IMR-90 (cell line): ENCODE measurements at regions not wholly inside any gene's neighbourhood (a gene's known extent, or its start where the extent isn't known, plus 50 kb on each side); places are given as distances from the start of the nearest gene placed in this dataset.

ENCODE experiments used
- ATAC-seq: fragments of 200-7000 bp; cut with Tn5 transposase; 2 replicates; pipeline ENCODE4 v1.9.1; 2020; ENCODE audit warnings: low read depth, mild to moderate bottlenecking, moderate library complexity
- BruUV-seq: library from RNA; stranded (reverse); fragments of 400-500 nt; replicated peaks from 2 replicates; lab custom pipeline; 2021; lab: Mats Ljungman, UMichigan
- CTCF ChIA-PET: fragments of 300-600 bp; formaldehyde crosslinking; extraction: SDS; loops from one replicate; lab custom pipeline; 2021; ENCODE audit warnings: antibody characterized with exemption; lab: Yijun Ruan, JAX
- POLR2A ChIA-PET: fragments of 300-600 bp; sonication (Branson Sonifier 250); formaldehyde crosslinking; loops from one replicate; lab custom pipeline; 2022; ENCODE audit warnings: antibody characterized with exemption; ENCODE audit not compliant: unreplicated experiment; lab: Charles Lee
- DNase-seq: peaks from one replicate; pipeline ENCODE4 v3.0.0; 2013
- H2AFZ ChIP-seq: replicated peaks from 2 replicates; pipeline ENCODE3; 2013; ENCODE audit warnings: low read length, mild to moderate bottlenecking; ENCODE audit not compliant: poor library complexity
- H2AK5ac ChIP-seq: 2 replicates; pipeline ENCODE4 v1.6.1; 2013; ENCODE audit warnings: low read depth, low read length, inconsistent platforms
- H2AK9ac ChIP-seq: replicated peaks from 2 replicates; pipeline ENCODE3; 2013; ENCODE audit warnings: mild to moderate bottlenecking, low read depth, low read length, moderate library complexity; ENCODE audit not compliant: poor library complexity
- H2BK120ac ChIP-seq: 2 replicates; pipeline ENCODE4 v1.6.1; 2013; ENCODE audit warnings: low read depth, low read length, inconsistent platforms
- H2BK15ac ChIP-seq: 3 replicates; pipeline ENCODE4 v1.6.1; 2013; ENCODE audit warnings: low read depth, low read length, inconsistent platforms
- H2BK20ac ChIP-seq: 2 replicates; pipeline ENCODE4 v1.6.1; 2013; ENCODE audit warnings: low read depth, mild to moderate bottlenecking, inconsistent platforms, low read length, moderate library complexity
- H2BK5ac ChIP-seq: 2 replicates; pipeline ENCODE4 v1.6.1; 2013; ENCODE audit warnings: mild to moderate bottlenecking, low read depth, low read length, inconsistent platforms; ENCODE audit not compliant: poor library complexity, severe bottlenecking
- H3K14ac ChIP-seq: replicated peaks from 2 replicates; pipeline ENCODE4 v1.6.1; 2013; ENCODE audit warnings: low read depth, low read length, inconsistent platforms
- H3K18ac ChIP-seq: 2 replicates; pipeline ENCODE4 v1.6.1; 2013; ENCODE audit warnings: low read depth, low read length, control low read depth
- H3K23ac ChIP-seq: 2 replicates; pipeline ENCODE4 v1.6.1; 2013; ENCODE audit warnings: low read depth, low read length, inconsistent platforms
- H3K27ac ChIP-seq: 2 replicates; pipeline ENCODE4 v1.5.1; 2013; ENCODE audit warnings: mild to moderate bottlenecking, control low read depth, low read length; ENCODE audit not compliant: insufficient read depth
- H3K27me3 ChIP-seq: 2 replicates; pipeline ENCODE4 v1.6.1; 2013; ENCODE audit warnings: low read length; ENCODE audit not compliant: control insufficient read depth, insufficient read depth
- H3K36me3 ChIP-seq: 2 replicates; pipeline ENCODE4 v1.6.1; 2013; ENCODE audit warnings: low read length, mixed read lengths; ENCODE audit not compliant: control insufficient read depth, insufficient read depth
- H3K4ac ChIP-seq: 2 replicates; pipeline ENCODE4 v1.6.1; 2013; ENCODE audit warnings: low read depth, low read length, inconsistent platforms
- H3K4me1 ChIP-seq: 2 replicates; pipeline ENCODE4 v1.6.1; 2013; ENCODE audit warnings: low read length, mixed read lengths; ENCODE audit not compliant: control insufficient read depth, insufficient read depth
- H3K4me2 ChIP-seq: 2 replicates; pipeline ENCODE4 v1.6.1; 2013; ENCODE audit warnings: low read depth, mild to moderate bottlenecking, control low read depth, low read length, moderate library complexity
- H3K4me3 ChIP-seq: 2 replicates; pipeline ENCODE4 v1.5.1; 2013; ENCODE audit warnings: low read depth, mild to moderate bottlenecking, control low read depth, low read length, moderate library complexity; ENCODE audit not compliant: insufficient read depth
- H3K56ac ChIP-seq: 2 replicates; pipeline ENCODE4 v1.6.1; 2013; ENCODE audit warnings: low read length, inconsistent platforms; ENCODE audit not compliant: insufficient read depth; ENCODE audit errors: extremely low read depth
- H3K79me1 ChIP-seq, 2 experiments: 2 replicates each; pipeline ENCODE4 v1.6.1; 2013; ENCODE audit warnings: low read length in 2 of 2, inconsistent platforms in 1 of 2, low read depth in 1 of 2
- H3K9ac ChIP-seq: 2 replicates; pipeline ENCODE4 v1.6.1; 2013; ENCODE audit warnings: low read depth, low read length, control low read depth
- H3K9me1 ChIP-seq: 2 replicates; pipeline ENCODE4 v1.6.1; 2013; ENCODE audit warnings: low read length, inconsistent platforms; ENCODE audit not compliant: insufficient read depth
- H3K9me3 ChIP-seq: 2 replicates; pipeline ENCODE4 v1.6.1; 2013; ENCODE audit warnings: low read length; ENCODE audit not compliant: control insufficient read depth, insufficient read depth
- H4K20me1 ChIP-seq: 2 replicates; pipeline ENCODE4 v1.6.1; 2013; ENCODE audit warnings: low read length, inconsistent platforms; ENCODE audit not compliant: insufficient read depth
- H4K5ac ChIP-seq: 2 replicates; pipeline ENCODE4 v1.6.1; 2013; ENCODE audit warnings: mild to moderate bottlenecking, low read depth, low read length, control low read depth
- H4K8ac ChIP-seq, 2 experiments: 2 replicates each; pipeline ENCODE4 v1.6.1; 2013; ENCODE audit warnings: low read depth in 2 of 2, low read length in 2 of 2, control low read depth in 1 of 2, inconsistent platforms in 1 of 2
- H4K91ac ChIP-seq: 2 replicates; pipeline ENCODE4 v1.6.1; 2013; ENCODE audit warnings: low read depth, low read length, inconsistent platforms; ENCODE audit not compliant: insufficient read depth
- BHLHE40 ChIP-seq: fragments of 150-350 bp; IDR thresholded peaks from 2 replicates; pipeline ENCODE4 v1.6.1; 2016; ENCODE audit warnings: mild to moderate bottlenecking, low read depth, low read length
- CEBPB ChIP-seq: IDR thresholded peaks from 2 replicates; pipeline ENCODE4 v1.6.1; 2012; ENCODE audit warnings: low read depth, low read length, improper control_type of control experiment
- ELK1 ChIP-seq: fragments of 150-350 bp; IDR thresholded peaks from 2 replicates; pipeline ENCODE4 v1.6.1; 2016; ENCODE audit warnings: low read depth, mild to moderate bottlenecking, low read length, moderate library complexity, borderline replicate concordance
- FOS ChIP-seq: fragments of 150-350 bp; IDR thresholded peaks from 2 replicates; pipeline ENCODE4 v1.6.1; 2016; ENCODE audit warnings: low read depth, low read length
- MAFK ChIP-seq: IDR thresholded peaks from 2 replicates; pipeline ENCODE4 v1.6.1; 2012; ENCODE audit warnings: low read depth, low read length, improper control_type of control experiment
- MAZ ChIP-seq: IDR thresholded peaks from 2 replicates; pipeline ENCODE4 v1.6.1; 2012; ENCODE audit warnings: low read depth, mild to moderate bottlenecking, low read length, improper control_type of control experiment, moderate library complexity, borderline replicate concordance
- NFE2L2 ChIP-seq: fragments of 150-350 bp; IDR thresholded peaks from 2 replicates; pipeline ENCODE4 v1.6.1; 2016; ENCODE audit warnings: low read depth, mild to moderate bottlenecking, low read length
- RAD21 ChIP-seq: IDR thresholded peaks from 2 replicates; pipeline ENCODE4 v1.6.1; 2012; ENCODE audit warnings: low read length, improper control_type of control experiment
- RFX5 ChIP-seq: IDR thresholded peaks from 2 replicates; pipeline ENCODE4 v1.8.0; 2012; ENCODE audit warnings: low read depth, mild to moderate bottlenecking, low read length, moderate library complexity
- SMC3 ChIP-seq: fragments of 150-350 bp; IDR thresholded peaks from 2 replicates; pipeline ENCODE4 v1.6.1; 2016; ENCODE audit warnings: low read depth, mild to moderate bottlenecking, antibody characterized with exemption, low read length, moderate library complexity
- whole genome bisulfite sequencing, 2 experiments: methylation state at CpG; one replicate each; pipeline versions ENCODE4 v1.1.5 to v1.1.7; 2013; ENCODE audit warnings: missing lambda C conversion rate in 2 of 2; ENCODE audit not compliant: insufficient read length in 1 of 2; ENCODE audit errors: extremely low coverage in 2 of 2; 5-methylcytosine and 5-hydroxymethylcytosine counted together
- dilution Hi-C: fragments of 300-500 bp; cut with HindIII; formaldehyde crosslinking; loops from one replicate; pipeline ENCODE4 v1.14.3; 2018; ENCODE audit warnings: low sequenced_read_pairs; ENCODE audit not compliant: unreplicated experiment
- in situ Hi-C: fragments of 300-500 bp; cut with MboI; formaldehyde crosslinking; loops from 3 replicates; pipeline ENCODE4 v1.14.3; 2019; ENCODE audit warnings: low sequenced_read_pairs, inconsistent platforms, mixed read lengths
- intact Hi-C: fragments of 100-400 bp; cut with micrococcal nuclease; formaldehyde crosslinking; loops from 2 replicates; pipeline ENCODE4 v1.10.0; 2022

GRCh38 chr4:122091397-122091796 lies 60.7 kb upstream of the BLTP1 start:
- Histone ChIP-seq H4K91ac (no peak overlapping the region), H4K20me1 (no peaks in the 10 kb centered on the region), H3K4ac (no peak overlapping the region), H2AK9ac (no peak overlapping the region), H3K36me3 (no peaks in the 10 kb centered on the region), H3K14ac (no peak overlapping the region), H2BK15ac (no peak overlapping the region), H3K23ac (no peak overlapping the region), H3K4me3 (no peak overlapping the region), H3K27me3 (no peaks in the 10 kb centered on the region), H3K27ac (no peak overlapping the region), H3K4me2 (no peak overlapping the region), H2AFZ (no peak overlapping the region), H3K9me3 (no peaks in the 10 kb centered on the region), H2BK5ac (no peak overlapping the region), H2BK20ac (no peak overlapping the region), H2AK5ac (no peak overlapping the region), H3K4me1 (no peaks in the 10 kb centered on the region; the same call in 1 of the 2 replicates), H3K9ac (no peak overlapping the region), H3K79me1 (no peaks in the 10 kb centered on the region), H4K5ac (no peak overlapping the region), H3K56ac (no peak overlapping the region), H3K9me1 (no peaks in the 10 kb centered on the region; the same call in 1 of the 2 replicates), H4K8ac (no peak overlapping the region), H2BK120ac (no peak overlapping the region), H3K18ac (no peak overlapping the region)
- no TSS peak for BruUV-seq
- POLR2A ChIA-PET, result no interaction called here
- TF ChIP-seq NFE2L2 (no peak), MAZ (no peak), RFX5 (no peak), CEBPB (no peak), RAD21 (no peak), BHLHE40 (no peak), FOS (no peak), ELK1 (no peak), MAFK (no peak), SMC3 (no peak)
- DNase-seq (no peak), ATAC-seq (no peak)
- in situ Hi-C loops (no loop called here), dilution Hi-C loops (no loop called here), intact Hi-C loops (no loop called here)
- CTCF ChIA-PET, result interaction anchor here (1.2 kb wide), 1 partner anchor 13 kb away, joined by 3 read pairs; no protein-coding TSS in a partner anchor
- WGBS, 2 experiments, result no CpG with 5 or more reads among the region's 1 CpG
